ENCODE measurements at regions not wholly inside any gene's neighbourhood (a gene's known extent, or its start where the extent isn't known, plus 50 kb on each side); places are given as distances from the start of the nearest gene placed in this dataset.

DNA sequence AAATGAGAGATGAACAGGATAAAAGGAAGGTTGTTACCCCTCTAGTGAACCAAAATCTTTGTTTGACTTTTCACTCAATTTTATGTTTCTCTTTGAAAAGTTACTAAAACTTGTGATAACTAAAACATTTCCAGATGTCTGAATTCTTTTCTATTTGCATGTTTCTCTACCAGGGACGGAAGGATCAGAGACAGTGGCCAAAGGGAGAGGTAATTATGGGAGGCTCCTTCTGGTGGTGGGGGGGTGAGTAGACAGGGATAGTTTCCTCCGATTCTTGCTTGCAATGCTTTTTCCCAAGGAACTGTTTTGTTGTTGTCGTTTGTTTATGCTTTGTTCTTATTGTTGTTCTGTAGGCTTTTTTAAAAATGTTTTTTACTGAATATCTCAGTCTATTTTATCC lies 374.8 kb downstream of the INHBA start:
- no peak overlapping the region for H4K5ac ChIP-seq (ENCODE audit: insufficient read length, low read depth, low read length)
- no peak overlapping the region for H4K91ac ChIP-seq (replicated peaks; ENCODE audit: insufficient read length, low read length)
- no peaks in the 10 kb centered on the region for H4K20me1 ChIP-seq (replicated peaks in 1 of 2; ENCODE audit: control insufficient read depth in 1 of 2, insufficient read depth in 2 of 2, low read length in 2 of 2)
- H3K4me2 ChIP-seq (ENCODE audit: insufficient read depth in 1 of 2, low read depth in 2 of 2, low read length in 2 of 2): no peak overlapping the region
- POLR2A ChIA-PET (ENCODE audit: partially characterized antibody): no interaction called here
- H3K79me2 ChIP-seq (ENCODE audit: control insufficient read depth in 1 of 2, insufficient read depth in 2 of 2, low read length in 2 of 2): no peaks in the 10 kb centered on the region
- H2BK20ac ChIP-seq (ENCODE audit: low read length): no peak overlapping the region
- H3K4me3 ChIP-seq (ENCODE audit: extremely low read depth in 1 of 4, insufficient read depth in 2 of 4, low read depth in 3 of 4, low read length in 4 of 4): no peak overlapping the region
- no peaks in the 10 kb centered on the region for H3K27me3 ChIP-seq (replicated peaks in 1 of 4; ENCODE audit: control insufficient read depth in 3 of 4, extremely low read depth in 1 of 4, insufficient read depth in 3 of 4, low read length in 3 of 4)
- H4K8ac ChIP-seq (ENCODE audit: extremely low read depth, insufficient read depth, low read length): no peak overlapping the region
- TF ChIP-seq POLR2A (IDR thresholded peaks at IDR 0.05; ENCODE audit: control extremely low read depth in 1 of 2, low read depth in 2 of 2, low read length in 2 of 2) (no peak), RAD21 (IDR thresholded peaks at IDR 0.05 in 1 of 2, conservative IDR thresholded peaks at IDR 0.05 in 1 of 2; ENCODE audit: low read depth in 2 of 2, low read length in 2 of 2) (no peak), TAF7 (optimal IDR thresholded peaks at IDR 0.05; ENCODE audit: borderline replicate concordance, low read depth, low read length) (no peak), MAFK (IDR thresholded peaks at IDR 0.05; ENCODE audit: low read depth, low read length) (no peak), TAF1 (IDR thresholded peaks at IDR 0.05; ENCODE audit: low read depth, low read length) (no peak), KDM4A (IDR thresholded peaks at IDR 0.05; ENCODE audit: low read depth, low read length, severe bottlenecking) (no peak), JUND (IDR thresholded peaks at IDR 0.05; ENCODE audit: low read length) (no peak), TBP (IDR thresholded peaks at IDR 0.05; ENCODE audit: low read depth, low read length) (no peak), CBX8 (IDR thresholded peaks at IDR 0.05; ENCODE audit: borderline replicate concordance, low read depth, low read length) (no peak), NANOG (IDR thresholded peaks at IDR 0.05; ENCODE audit: insufficient read depth, low read depth, low read length, poor library complexity, severe bottlenecking) (no peak), CEBPB (IDR thresholded peaks at IDR 0.05; ENCODE audit: low read depth, low read length) (no peak), ZNF274 (IDR thresholded peaks at IDR 0.05; ENCODE audit: borderline replicate concordance, extremely low read depth, low read length) (no peak), JUN (IDR thresholded peaks at IDR 0.05; ENCODE audit: low read depth, low read length) (no peak), HDAC2 (IDR thresholded peaks at IDR 0.05; ENCODE audit: borderline replicate concordance in 1 of 2, low read depth in 2 of 2, low read length in 2 of 2) (no peak), CREB1 (IDR thresholded peaks at IDR 0.05) (no peak), NRF1 (IDR thresholded peaks at IDR 0.05; ENCODE audit: low read depth, low read length) (no peak)
- no peak overlapping the region for H3K4ac ChIP-seq (replicated peaks; ENCODE audit: insufficient read length, low read depth, low read length)
- H3K9me3 ChIP-seq (ENCODE audit: insufficient read depth in 2 of 2, low read depth in 1 of 2, low read length in 1 of 2): no peaks in the 10 kb centered on the region
- H2BK120ac ChIP-seq (replicated peaks; ENCODE audit: low read depth, low read length): no peak overlapping the region
- H3K14ac ChIP-seq (ENCODE audit: insufficient read length): no peak overlapping the region
- no peaks in the 10 kb centered on the region for H3K23me2 ChIP-seq (ENCODE audit: low read depth, low read length)
- H2BK15ac ChIP-seq (ENCODE audit: low read length): no peak overlapping the region
- H3K4me1 ChIP-seq (replicated peaks in 1 of 4; ENCODE audit: control insufficient read depth in 3 of 4, insufficient read depth in 4 of 4, low read length in 3 of 4): no peaks in the 10 kb centered on the region
- no peaks in the 10 kb centered on the region for H3K79me1 ChIP-seq (ENCODE audit: low read depth, low read length)
- H3K18ac ChIP-seq (ENCODE audit: extremely low read depth, low read length): no peak overlapping the region
- H3K56ac ChIP-seq (replicated peaks; ENCODE audit: insufficient read length, low read depth, low read length): no peak overlapping the region
- H2BK12ac ChIP-seq (ENCODE audit: low read depth, low read length): no peak overlapping the region
- H3K36me3 ChIP-seq (ENCODE audit: control insufficient read depth in 2 of 4, insufficient read depth in 4 of 4, low read length in 3 of 4): no peaks in the 10 kb centered on the region
- no peak for FAIRE-seq
- no peak for DNase-seq (ENCODE audit: low read depth in 1 of 2, low spot score in 2 of 2)
- H2AFZ ChIP-seq (ENCODE audit: low read length): no peak overlapping the region
- H3K27ac ChIP-seq (ENCODE audit: low read depth, low read length): no peak overlapping the region
- no peak overlapping the region for H2AK5ac ChIP-seq (ENCODE audit: low read depth, low read length)
- CTCF ChIA-PET (ENCODE audit: partially characterized antibody): interaction anchor here (1.1 to 1.3 kb wide), 3 partner anchors 8 to 272 kb away, joined by 4 to 6 read pairs (median 5); no protein-coding TSS in a partner anchor
- no peak overlapping the region for H3K23ac ChIP-seq (ENCODE audit: insufficient read length)
- 92% methylated on average over 3 of the region's 3 CpGs; no CpG with 5 or more reads in 1 of the 2 experiments for WGBS, 2 experiments (ENCODE audit: extremely low coverage in 1 of 2, insufficient coverage in 1 of 2, insufficient read length in 1 of 2, insufficient replicate concordance in 2 of 2, low coverage in 1 of 2, low lambda C conversion rate in 2 of 2, missing lambda C conversion rate in 1 of 2)
- H2BK5ac ChIP-seq (ENCODE audit: low read depth, low read length): no peak overlapping the region
- no peak overlapping the region for H3K9ac ChIP-seq (replicated peaks in 1 of 4; ENCODE audit: extremely low read depth in 1 of 4, low read depth in 3 of 4, low read length in 3 of 4)
